ENCODE measurements at regions not wholly inside any gene's neighbourhood (a gene's known extent, or its start where the extent isn't known, plus 50 kb on each side); places are given as distances from the start of the nearest gene placed in this dataset.

DNA sequence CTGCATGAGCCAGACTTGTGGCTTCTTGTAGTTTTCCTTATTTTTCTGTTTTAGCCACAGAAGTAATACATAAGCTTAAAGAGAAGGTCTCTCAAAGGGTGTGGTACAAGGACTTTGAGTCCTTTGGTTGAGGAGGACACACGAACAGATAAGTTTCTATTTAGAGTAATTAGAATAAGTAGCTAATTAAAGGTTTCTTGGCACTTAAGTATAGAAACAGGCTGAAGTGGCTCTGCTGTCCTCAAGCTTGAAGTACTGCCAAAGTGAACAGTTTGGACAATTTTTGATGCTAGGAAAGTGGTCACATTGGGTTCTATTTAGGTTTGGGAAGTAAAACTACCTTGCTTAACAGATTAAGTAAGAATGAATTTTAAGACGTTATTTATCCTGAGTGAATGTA, 278.3 kb upstream of the MPDZ start:
- no peak overlapping the region for H3K4me3 Mint-ChIP-seq
- TF ChIP-seq EZH2phosphoT487 (IDR thresholded peaks at IDR 0.05) (no peak), EZH2 (IDR thresholded peaks at IDR 0.05) (no peak)
- TF ChIP-seq, protein P1, sequence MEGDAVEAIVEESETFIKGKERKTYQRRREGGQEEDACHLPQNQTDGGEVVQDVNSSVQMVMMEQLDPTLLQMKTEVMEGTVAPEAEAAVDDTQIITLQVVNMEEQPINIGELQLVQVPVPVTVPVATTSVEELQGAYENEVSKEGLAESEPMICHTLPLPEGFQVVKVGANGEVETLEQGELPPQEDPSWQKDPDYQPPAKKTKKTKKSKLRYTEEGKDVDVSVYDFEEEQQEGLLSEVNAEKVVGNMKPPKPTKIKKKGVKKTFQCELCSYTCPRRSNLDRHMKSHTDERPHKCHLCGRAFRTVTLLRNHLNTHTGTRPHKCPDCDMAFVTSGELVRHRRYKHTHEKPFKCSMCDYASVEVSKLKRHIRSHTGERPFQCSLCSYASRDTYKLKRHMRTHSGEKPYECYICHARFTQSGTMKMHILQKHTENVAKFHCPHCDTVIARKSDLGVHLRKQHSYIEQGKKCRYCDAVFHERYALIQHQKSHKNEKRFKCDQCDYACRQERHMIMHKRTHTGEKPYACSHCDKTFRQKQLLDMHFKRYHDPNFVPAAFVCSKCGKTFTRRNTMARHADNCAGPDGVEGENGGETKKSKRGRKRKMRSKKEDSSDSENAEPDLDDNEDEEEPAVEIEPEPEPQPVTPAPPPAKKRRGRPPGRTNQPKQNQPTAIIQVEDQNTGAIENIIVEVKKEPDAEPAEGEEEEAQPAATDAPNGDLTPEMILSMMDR (IDR thresholded peaks at IDR 0.05), result no peak
- no peaks in the 10 kb centered on the region for H3K27me3 ChIP-seq
- no peaks in the 10 kb centered on the region for H3K79me2 ChIP-seq (ENCODE audit: low read depth)
- no peaks in the 10 kb centered on the region for H3K9me3 Mint-ChIP-seq
- no peaks in the 10 kb centered on the region for H3K4me1 ChIP-seq
- H3K4me1 Mint-ChIP-seq, result peaks cover under 1% of the 10 kb centered on the region
- no peaks in the 10 kb centered on the region for H3K27me3 Mint-ChIP-seq (ENCODE audit: insufficient read depth, low read depth)
- no peaks in the 10 kb centered on the region for H3K36me3 Mint-ChIP-seq
- H3K27ac ChIP-seq, result no peak overlapping the region
- H3K4me2 ChIP-seq, result no peak overlapping the region
- no peaks in the 10 kb centered on the region for H3K36me3 ChIP-seq
- no peak overlapping the region for H3K27ac Mint-ChIP-seq
- no peak overlapping the region for H3K9ac ChIP-seq
- DNase-seq (ENCODE audit: low spot score), result no peak
- no peak overlapping the region for H3K4me3 ChIP-seq
- H3K9me3 ChIP-seq (ENCODE audit: low read depth), result no peaks in the 10 kb centered on the region
- no peaks in the 10 kb centered on the region for H4K20me1 ChIP-seq (ENCODE audit: low read depth)
- no peak overlapping the region for H2AFZ ChIP-seq (replicated peaks)
- H3F3A ChIP-seq (ENCODE audit: low read depth), result no peaks in the 10 kb centered on the region

DNA sequence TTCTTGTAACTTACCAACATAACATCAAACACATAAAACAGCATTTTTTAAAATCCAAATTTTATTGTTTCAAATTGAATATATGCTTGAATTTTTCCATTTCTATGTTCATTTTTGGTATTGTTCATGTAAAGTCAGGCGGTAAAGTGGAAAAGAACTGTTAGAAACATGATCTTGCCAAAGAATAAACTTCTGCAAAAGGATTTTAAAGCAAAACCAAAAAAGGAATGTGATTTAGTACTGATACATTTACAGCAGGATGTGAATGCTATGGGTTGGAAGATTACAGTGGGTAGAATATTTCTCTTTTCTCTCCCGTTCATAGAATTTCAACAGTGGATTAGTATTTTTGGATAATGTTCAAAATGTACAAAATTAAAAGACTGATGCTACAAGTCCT, 277.2 kb upstream of the MPDZ start:
- Mint-ChIP-seq H3K27me3 (ENCODE audit: insufficient read depth, low read depth) (no peaks in the 10 kb centered on the region), H3K4me3 (no peak overlapping the region), H3K4me1 (no peaks in the 10 kb centered on the region), H3K27ac (no peak overlapping the region), H3K36me3 (no peaks in the 10 kb centered on the region), H3K9me3 (no peaks in the 10 kb centered on the region)
- no peaks in the 10 kb centered on the region for H3K4me1 ChIP-seq
- H3K79me2 ChIP-seq (ENCODE audit: low read depth), result no peaks in the 10 kb centered on the region
- H2AFZ ChIP-seq (replicated peaks), result no peak overlapping the region
- no peak for DNase-seq (ENCODE audit: low spot score)
- no peak overlapping the region for H3K9ac ChIP-seq
- no peaks in the 10 kb centered on the region for H3K27me3 ChIP-seq
- TF ChIP-seq EZH2 (IDR thresholded peaks at IDR 0.05) (no peak), EZH2phosphoT487 (IDR thresholded peaks at IDR 0.05) (no peak)
- TF ChIP-seq, protein P1 (IDR thresholded peaks at IDR 0.05), result no peak
- H4K20me1 ChIP-seq (ENCODE audit: low read depth), result no peaks in the 10 kb centered on the region
- no peaks in the 10 kb centered on the region for H3K36me3 ChIP-seq
- H3K27ac ChIP-seq, result no peak overlapping the region
- no peak overlapping the region for H3K4me2 ChIP-seq
- no peaks in the 10 kb centered on the region for H3F3A ChIP-seq (ENCODE audit: low read depth)
- no peaks in the 10 kb centered on the region for H3K9me3 ChIP-seq (ENCODE audit: low read depth)
- no peak overlapping the region for H3K4me3 ChIP-seq

DNA sequence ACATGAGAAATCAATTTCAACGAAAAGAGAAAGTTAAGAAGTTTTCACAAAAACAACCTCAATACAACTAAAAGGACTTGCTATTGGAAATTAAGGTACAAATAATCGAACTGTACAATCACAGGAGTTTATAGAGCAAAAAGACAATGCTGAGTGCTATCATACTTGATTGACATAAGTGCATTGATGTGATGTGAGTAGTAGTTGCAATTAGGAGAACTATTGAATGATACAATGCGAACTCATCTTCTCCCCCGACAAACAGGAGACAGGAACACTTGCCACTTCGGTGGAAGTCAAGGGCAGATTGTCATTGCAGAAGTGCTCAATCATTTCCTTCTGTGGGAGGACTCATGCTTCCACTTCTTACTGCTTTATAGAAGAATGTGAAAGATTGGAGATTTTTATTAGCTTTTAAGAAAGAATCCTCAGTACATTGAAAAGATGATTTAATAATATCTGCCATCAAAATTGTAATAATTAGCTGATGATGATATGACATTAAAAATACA, 276.6 kb upstream of the MPDZ start:
- Histone ChIP-seq H2AFZ (replicated peaks) (no peak overlapping the region), H3K4me3 (no peak overlapping the region), H3K27ac (no peak overlapping the region), H3K36me3 (no peaks in the 10 kb centered on the region), H3K9ac (no peak overlapping the region), H3K4me1 (no peaks in the 10 kb centered on the region), H3K79me2 (ENCODE audit: low read depth) (no peaks in the 10 kb centered on the region), H4K20me1 (ENCODE audit: low read depth) (no peaks in the 10 kb centered on the region), H3K9me3 (ENCODE audit: low read depth) (no peaks in the 10 kb centered on the region), H3F3A (ENCODE audit: low read depth) (no peaks in the 10 kb centered on the region), H3K4me2 (no peak overlapping the region), H3K27me3 (no peaks in the 10 kb centered on the region)
- Mint-ChIP-seq H3K9me3 (peaks cover 5% of the 10 kb centered on the region), H3K4me1 (no peaks in the 10 kb centered on the region), H3K4me3 (no peak overlapping the region), H3K36me3 (no peaks in the 10 kb centered on the region), H3K27ac (no peak overlapping the region), H3K27me3 (ENCODE audit: insufficient read depth, low read depth) (peaks cover under 1% of the 10 kb centered on the region)
- TF ChIP-seq EZH2phosphoT487 (IDR thresholded peaks at IDR 0.05), result no peak
- no peak for TF ChIP-seq EZH2 (IDR thresholded peaks at IDR 0.05)
- TF ChIP-seq, protein P1 (IDR thresholded peaks at IDR 0.05), result no peak
- no peak for DNase-seq (ENCODE audit: low spot score)
